Aorta (tissue), 5 donors: ENCODE measurements at regions not wholly inside any gene's neighbourhood (a gene's known extent, or its start where the extent isn't known, plus 50 kb on each side); places are given as distances from the start of the nearest gene placed in this dataset.
"Not testable (repeated sequence)": the region's sequence is repeated elsewhere in the genome, so short reads cannot be mapped to it uniquely, and the experiment has no call there.

Experiments
- ATAC-seq: fragments of 200-7000 bp; cut with Tn5 transposase; one replicate; pipeline ENCODE4 v1.9.1; 2022; ENCODE audit warnings: moderate library complexity; ENCODE audit not compliant: low FRiP score
- DNase-seq, 2 donors: peaks; one replicate each; pipeline ENCODE4 v3.0.0-alpha.2; 2020
- H3K27ac ChIP-seq, 2 donors: one replicate each; pipeline ENCODE4 v1.5.1; 2013; ENCODE audit warnings: low read length in 2 of 2, mild to moderate bottlenecking in 2 of 2, moderate library complexity in 2 of 2, control low read depth in 1 of 2, inconsistent platforms in 1 of 2, low read depth in 1 of 2
- H3K27me3 ChIP-seq, 2 donors: one replicate each; pipeline ENCODE4 v1.6.1; 2013; ENCODE audit warnings: control low read depth in 1 of 2, low read length in 1 of 2, mild to moderate bottlenecking in 1 of 2, moderate library complexity in 1 of 2; ENCODE audit not compliant: insufficient read depth in 2 of 2, control insufficient read depth in 1 of 2
- H3K36me3 ChIP-seq, 2 donors: one replicate each; pipeline ENCODE4 v1.6.1; 2013; ENCODE audit warnings: control low read depth in 1 of 2, low read length in 1 of 2, mild to moderate bottlenecking in 1 of 2; ENCODE audit not compliant: insufficient read depth in 2 of 2, control insufficient read depth in 1 of 2
- H3K4me1 ChIP-seq, 2 donors: one replicate each; pipeline ENCODE4 v1.6.1; 2013; ENCODE audit warnings: low read length in 2 of 2, control low read depth in 1 of 2, mild to moderate bottlenecking in 1 of 2, moderate library complexity in 1 of 2; ENCODE audit not compliant: insufficient read depth in 2 of 2, control insufficient read depth in 1 of 2
- H3K4me3 ChIP-seq, 2 donors: one replicate each; pipeline ENCODE4 v1.5.1; 2013; ENCODE audit warnings: low read length in 2 of 2, control low read depth in 1 of 2, mild to moderate bottlenecking in 1 of 2
- H3K9me3 ChIP-seq: one replicate; pipeline ENCODE4 v1.6.1; 2013; ENCODE audit warnings: mild to moderate bottlenecking, low read length; ENCODE audit not compliant: control insufficient read depth
- WGBS, 2 donors: extraction: QIAGEN DNeasy Blood & Tissue Kit; methylation state at CpG; one replicate each; pipeline ENCODE4 v1.1.7; 2013; 5-methylcytosine and 5-hydroxymethylcytosine counted together
- intact Hi-C, 2 donors: fragments of 100-400 bp; cut with DNase I; formaldehyde crosslinking; loops; one replicate each; pipeline versions ENCODE4 v1.14.2 to v1.15.0; 2022
- donor health status: healthy with polysubstance abuse.
- donor health status: Bipolar disorder and iron deficiency.
- donor health status: DM: no; HTN: no; CAD: no.
- donor health status: DM: no; HTN: no; CAD: no.
- donor health status: DM: yes; HTN: yes; CAD: no.

GRCh38 chr5:145396888-145397287, 438.3 kb downstream of the PRELID2 start:
- Histone ChIP-seq H3K36me3 (peaks cover 0 to 2% of the 10 kb centered on the region in 2 donors), H3K4me1 (no peaks in the 10 kb centered on the region), H3K27me3 (no peaks in the 10 kb centered on the region), H3K9me3 (no peaks in the 10 kb centered on the region), H3K4me3 (no peak overlapping the region), H3K27ac (no peak overlapping the region)
- WGBS, 2 donors, result 96% methylated on average over 1 of the region's 1 CpG
- no peak for ATAC-seq
- intact Hi-C loops, result no loop called here
- no peak for DNase-seq

- DNase-seq, H3K27ac ChIP-seq, intact Hi-C loops, H3K36me3 ChIP-seq, H3K9me3 ChIP-seq, ATAC-seq, H3K4me3 ChIP-seq, H3K27me3 ChIP-seq, H3K4me1 ChIP-seq: not testable (repeated sequence)
- WGBS, 2 donors, result 75% methylated on average over 7 of the region's 7 CpGs
These were observed 440.0 kb downstream of the PRELID2 start for GRCh38 chr5:145395151-145395550.

GRCh38 chr5:145393426-145393825, 441.7 kb downstream of the PRELID2 start:
- no peaks in the 10 kb centered on the region for H3K27me3 ChIP-seq
- WGBS, 2 donors, result 73 to 75% methylated on average over 3 of the region's 3 CpGs
- ATAC-seq (no peak), DNase-seq (no peak)
- H3K4me1 ChIP-seq, result no peaks in the 10 kb centered on the region
- H3K36me3 ChIP-seq, result no peaks in the 10 kb centered on the region
- no peaks in the 10 kb centered on the region for H3K9me3 ChIP-seq
- H3K4me3 ChIP-seq, result no peak overlapping the region
- intact Hi-C loops, result no loop called here
- no peak overlapping the region for H3K27ac ChIP-seq

GRCh38 chr5:145389047-145389446, 446.1 kb downstream of the PRELID2 start:
- intact Hi-C loops, result no loop called here
- no peak for DNase-seq
- H3K36me3 ChIP-seq, result no peaks in the 10 kb centered on the region
- H3K9me3 ChIP-seq, result peaks cover 2% of the 10 kb centered on the region
- 41 to 86% methylated on average over 1 of the region's 1 CpG for WGBS, 2 donors
- no peak for ATAC-seq
- H3K27ac ChIP-seq, result no peak overlapping the region
- H3K4me1 ChIP-seq, result no peaks in the 10 kb centered on the region
- no peaks in the 10 kb centered on the region for H3K27me3 ChIP-seq
- no peak overlapping the region for H3K4me3 ChIP-seq

GRCh38 chr5:145385276-145385675, 449.9 kb downstream of the PRELID2 start:
- Histone ChIP-seq H3K9me3 (peaks cover 2% of the 10 kb centered on the region), H3K27ac (no peak overlapping the region), H3K4me1 (no peaks in the 10 kb centered on the region), H3K4me3 (no peak overlapping the region), H3K27me3 (no peaks in the 10 kb centered on the region), H3K36me3 (peaks cover 0 to 3% of the 10 kb centered on the region in 2 donors)
- 94% methylated on average over 2 of the region's 2 CpGs for WGBS, 2 donors
- ATAC-seq, result no peak
- DNase-seq, result no peak
- intact Hi-C loops, result no loop called here

GRCh38 chr5:145378226-145378625, 456.9 kb downstream of the PRELID2 start:
- no peaks in the 10 kb centered on the region for H3K27me3 ChIP-seq
- H3K27ac ChIP-seq, result no peak overlapping the region
- H3K4me1 ChIP-seq, result no peaks in the 10 kb centered on the region
- H3K9me3 ChIP-seq, result peaks cover 3% of the 10 kb centered on the region
- 52 to 97% methylated on average over 1 of the region's 1 CpG for WGBS, 2 donors
- intact Hi-C loops, result loop anchor here in 1 of 2 donors (10.0 kb wide), 1 partner anchor 357 kb away; no protein-coding TSS in a partner anchor
- DNase-seq (no peak), ATAC-seq (no peak)
- no peak overlapping the region for H3K4me3 ChIP-seq
- peaks cover 3% of the 10 kb centered on the region in 2 donors for H3K36me3 ChIP-seq

GRCh38 chr5:145375521-145375920, 459.6 kb downstream of the PRELID2 start:
- Histone ChIP-seq H3K4me1 (no peaks in the 10 kb centered on the region), H3K27ac (no peak overlapping the region), H3K4me3 (no peak overlapping the region), H3K36me3 (peaks cover 0 to 3% of the 10 kb centered on the region in 2 donors), H3K9me3 (peaks cover 3% of the 10 kb centered on the region), H3K27me3 (no peaks in the 10 kb centered on the region)
- 81 to 87% methylated on average over 2 of the region's 2 CpGs for WGBS, 2 donors
- DNase-seq (no peak), ATAC-seq (no peak)
- intact Hi-C loops, result loop anchor here in 1 of 2 donors (10.0 kb wide), 1 partner anchor 359 kb away; no protein-coding TSS in a partner anchor

GRCh38 chr5:145365464-145365863, 469.7 kb downstream of the PRELID2 start:
- ATAC-seq, result no peak
- intact Hi-C loops, result no loop called here
- 51 to 55% methylated on average over 3 of the region's 3 CpGs for WGBS, 2 donors

GRCh38 chr5:145362266-145362665, 472.9 kb downstream of the PRELID2 start:
- H3K36me3 ChIP-seq, result no peaks in the 10 kb centered on the region
- no peak for DNase-seq
- no peak overlapping the region for H3K27ac ChIP-seq
- 35 to 43% methylated on average over 2 of the region's 2 CpGs for WGBS, 2 donors
- no peak for ATAC-seq
- intact Hi-C loops, result no loop called here
- H3K4me1 ChIP-seq, result no peaks in the 10 kb centered on the region
- no peaks in the 10 kb centered on the region for H3K27me3 ChIP-seq
- peaks cover 1% of the 10 kb centered on the region for H3K9me3 ChIP-seq
- no peak overlapping the region for H3K4me3 ChIP-seq

More at GRCh38 chr5:145365464-145365863, 469.7 kb downstream of the PRELID2 start:
- H3K27ac ChIP-seq, result no peak overlapping the region
- no peaks in the 10 kb centered on the region for H3K4me1 ChIP-seq
- no peak for DNase-seq
- no peaks in the 10 kb centered on the region for H3K27me3 ChIP-seq
- H3K4me3 ChIP-seq, result no peak overlapping the region
- peaks cover 3% of the 10 kb centered on the region for H3K9me3 ChIP-seq
- H3K36me3 ChIP-seq, result no peaks in the 10 kb centered on the region
